NCI-H2029 treated with DMSO at 0.1 percent for 48 hours (cell line): ENCODE measurements at regions not wholly inside any gene's neighbourhood (a gene's known extent, or its start where the extent isn't known, plus 50 kb on each side); places are given as distances from the start of the nearest gene placed in this dataset.
"Not testable (repeated sequence)": the region's sequence is repeated elsewhere in the genome, so short reads cannot be mapped to it uniquely, and the experiment has no call there.

Source experiments
- DNase-seq: peaks from one replicate; lab custom pipeline; 2025; lab: John Stamatoyannopoulos, UW

- DNase-seq = no peak
Measured at GRCh38 chr10:21405981-21406380, 119.5 kb downstream of the SKIDA1 start.

GRCh38 chr10:21403256-21404015, 122.0 kb downstream of the SKIDA1 start:
- DNase-seq = no peak

- no peak for DNase-seq
Measured at GRCh38 chr10:21402606-21403083, 122.8 kb downstream of the SKIDA1 start.

- DNase-seq = no peak
Measured at GRCh38 chr10:21401196-21401595, 124.3 kb downstream of the SKIDA1 start.

GRCh38 chr10:21399392-21400035, 126.0 kb downstream of the SKIDA1 start:
- no peak for DNase-seq

GRCh38 chr10:21398563-21399231, 126.8 kb downstream of the SKIDA1 start:
- DNase-seq = no peak

- DNase-seq = no peak
Measured at GRCh38 chr10:21396889-21397288, 128.6 kb downstream of the SKIDA1 start.

GRCh38 chr10:21393931-21394330, 131.6 kb downstream of the SKIDA1 start:
- DNase-seq = no peak

GRCh38 chr10:21388589-21388988, 136.9 kb downstream of the SKIDA1 start:
- no peak for DNase-seq

GRCh38 chr10:21387868-21388267, 137.6 kb downstream of the SKIDA1 start:
- DNase-seq = no peak

GRCh38 chr10:21385996-21386585, 139.4 kb downstream of the SKIDA1 start:
- no peak for DNase-seq

- no peak for DNase-seq
Measured at GRCh38 chr10:21385536-21385935, 139.9 kb downstream of the SKIDA1 start.

- DNase-seq = no peak
Measured at GRCh38 chr10:21379143-21379542, 146.3 kb downstream of the SKIDA1 start.

- DNase-seq = not testable (repeated sequence)
Measured at GRCh38 chr10:21375274-21375673, 150.2 kb downstream of the SKIDA1 start.

- DNase-seq = not testable (repeated sequence)
Measured at GRCh38 chr10:21373881-21374280, 151.6 kb downstream of the SKIDA1 start.

GRCh38 chr10:21372651-21373410, 152.7 kb downstream of the SKIDA1 start:
- DNase-seq = peak; percentile 8

- DNase-seq = no peak
Measured at GRCh38 chr10:21369697-21370096, 155.8 kb downstream of the SKIDA1 start.

- no peak for DNase-seq
Measured at GRCh38 chr10:21368728-21369425, 156.6 kb downstream of the SKIDA1 start.

GRCh38 chr10:21368022-21368582, 157.4 kb downstream of the SKIDA1 start:
- DNase-seq = no peak

- DNase-seq = not testable (repeated sequence)
Measured at GRCh38 chr10:21366108-21366507, 159.4 kb downstream of the SKIDA1 start.
